ENCODE measurements at regions not wholly inside any gene's neighbourhood (a gene's known extent, or its start where the extent isn't known, plus 50 kb on each side); places are given as distances from the start of the nearest gene placed in this dataset.

GRCh38 chr7:152502813-152503790, 67.3 kb upstream of the KMT2C start:
- no peak for TF ChIP-seq CTCF (conservative IDR thresholded peaks at IDR 0.05; ENCODE audit: low read depth in 2 of 2)
- no peak for TF ChIP-seq REST (IDR thresholded peaks at IDR 0.05; ENCODE audit: unreplicated experiment)
- no peak for TF ChIP-seq POLR2AphosphoS5 (IDR thresholded peaks at IDR 0.05; ENCODE audit: low read depth)
- TF ChIP-seq ZNF462 (CRISPR knock-in tag; IDR thresholded peaks at IDR 0.05), result no peak
- no peak for TF ChIP-seq EZH2 (IDR thresholded peaks at IDR 0.05; ENCODE audit: low read depth, unreplicated experiment)
- TF ChIP-seq NANOG (IDR thresholded peaks at IDR 0.05; ENCODE audit: borderline replicate concordance), result no peak
